Mesenchymal stem cell (in vitro differentiated cells and primary cell): ENCODE measurements at regions not wholly inside any gene's neighbourhood (a gene's known extent, or its start where the extent isn't known, plus 50 kb on each side); places are given as distances from the start of the nearest gene placed in this dataset.
"Not testable (repeated sequence)": the region's sequence is repeated elsewhere in the genome, so short reads cannot be mapped to it uniquely, and the experiment has no call there.

Experiments
- DNase-seq: peaks from one replicate; pipeline ENCODE4 v3.0.0-alpha.2; 2013
- H2AFZ ChIP-seq: one replicate; pipeline ENCODE4 v1.6.1; 2013; ENCODE audit warnings: low read depth, mild to moderate bottlenecking, control low read depth, inconsistent platforms, low read length, moderate library complexity
- H2AK5ac ChIP-seq: 2 replicates; pipeline ENCODE4 v1.6.1; 2013; ENCODE audit warnings: low read length, moderate library complexity, mild to moderate bottlenecking, inconsistent platforms; ENCODE audit not compliant: severe bottlenecking
- H2BK120ac ChIP-seq: one replicate; pipeline ENCODE4 v1.6.1; 2013; ENCODE audit warnings: low read depth, mild to moderate bottlenecking, inconsistent platforms, low read length, moderate library complexity
- H2BK12ac ChIP-seq, 2 experiments: one replicate each; pipeline ENCODE4 v1.6.1; 2013; ENCODE audit warnings: inconsistent platforms in 2 of 2, low read length in 2 of 2, mild to moderate bottlenecking in 2 of 2, moderate library complexity in 2 of 2, control low read depth in 1 of 2
- H2BK15ac ChIP-seq: one replicate; pipeline ENCODE4 v1.6.1; 2013; ENCODE audit warnings: mild to moderate bottlenecking, low read depth, inconsistent platforms; ENCODE audit not compliant: poor library complexity, severe bottlenecking
- H2BK5ac ChIP-seq: 2 replicates; pipeline ENCODE4 v1.6.1; 2013; ENCODE audit warnings: low read depth, mild to moderate bottlenecking, low read length, control low read depth, inconsistent platforms; ENCODE audit not compliant: poor library complexity, severe bottlenecking
- H3K14ac ChIP-seq, 2 experiments: one replicate each; pipeline ENCODE4 v1.6.1; 2013; ENCODE audit warnings: inconsistent platforms in 2 of 2, low read length in 2 of 2, control low read depth in 1 of 2, mild to moderate bottlenecking in 1 of 2, moderate library complexity in 1 of 2
- H3K18ac ChIP-seq, 2 experiments: one replicate each; pipeline ENCODE4 v1.6.1; 2013; ENCODE audit warnings: inconsistent platforms in 2 of 2, low read length in 2 of 2, control low read depth in 1 of 2, low read depth in 1 of 2, mild to moderate bottlenecking in 1 of 2
- H3K23ac ChIP-seq, 2 experiments: one replicate each; pipeline ENCODE4 v1.6.1; 2013; ENCODE audit warnings: inconsistent platforms in 2 of 2, low read length in 2 of 2, mild to moderate bottlenecking in 2 of 2, moderate library complexity in 2 of 2, control low read depth in 1 of 2
- H3K27ac ChIP-seq: 2 replicates; pipeline ENCODE4 v1.5.1; 2013; ENCODE audit warnings: mild to moderate bottlenecking, moderate library complexity, low read length, control low read depth, inconsistent platforms; ENCODE audit not compliant: poor library complexity, severe bottlenecking
- H3K27me3 ChIP-seq, 2 experiments: 2 replicates each; pipeline versions ENCODE4 v1.6.1 to v1.7.0; 2013; ENCODE audit warnings: low read length in 2 of 2, mild to moderate bottlenecking in 2 of 2, moderate library complexity in 2 of 2, control low read depth in 1 of 2, inconsistent platforms in 1 of 2; ENCODE audit not compliant: control insufficient read depth in 1 of 2, insufficient read depth in 1 of 2
- H3K36me3 ChIP-seq, 2 experiments: 2 replicates each; pipeline versions ENCODE4 v1.6.1 to v1.7.0; 2013; ENCODE audit warnings: low read length in 2 of 2, control low read depth in 1 of 2, inconsistent platforms in 1 of 2, low read depth in 1 of 2, mild to moderate bottlenecking in 1 of 2; ENCODE audit not compliant: insufficient read depth in 2 of 2, control insufficient read depth in 1 of 2
- H3K4ac ChIP-seq, 2 experiments: one replicate each; pipeline ENCODE4 v1.6.1; 2013; ENCODE audit warnings: inconsistent platforms in 2 of 2, low read length in 2 of 2, mild to moderate bottlenecking in 2 of 2, moderate library complexity in 2 of 2, control low read depth in 1 of 2, low read depth in 1 of 2
- H3K4me1 ChIP-seq: 2 replicates; pipeline ENCODE4 v1.6.1; 2013; ENCODE audit warnings: low read depth, low read length, control low read depth; ENCODE audit not compliant: control insufficient read depth, insufficient read depth
- H3K4me2 ChIP-seq: 2 replicates; pipeline ENCODE4 v1.6.1; 2013; ENCODE audit warnings: low read length, mild to moderate bottlenecking, inconsistent platforms; ENCODE audit not compliant: poor library complexity, severe bottlenecking
- H3K4me3 ChIP-seq, 2 experiments: 2 replicates each; pipeline versions ENCODE4 v1.5.1 to v1.7.0; 2013; ENCODE audit warnings: low read length in 2 of 2, mild to moderate bottlenecking in 2 of 2, control low read depth in 1 of 2, low read depth in 1 of 2; ENCODE audit not compliant: insufficient read depth in 1 of 2
- H3K79me1 ChIP-seq: replicated peaks from 2 replicates; pipeline ENCODE4 v1.6.1; 2013; ENCODE audit warnings: mild to moderate bottlenecking, control low read depth, low read length, inconsistent platforms; ENCODE audit not compliant: poor library complexity, severe bottlenecking
- H3K9ac ChIP-seq: 2 replicates; pipeline ENCODE4 v1.7.0; 2013; ENCODE audit warnings: mild to moderate bottlenecking, low read length, moderate library complexity
- H3K9me3 ChIP-seq: 2 replicates; pipeline ENCODE4 v1.7.0; 2013; ENCODE audit warnings: mild to moderate bottlenecking, low read length; ENCODE audit not compliant: control insufficient read depth
- H4K8ac ChIP-seq: one replicate; pipeline ENCODE4 v1.6.1; 2013; ENCODE audit warnings: inconsistent platforms, mild to moderate bottlenecking, low read length, moderate library complexity
- H4K91ac ChIP-seq: one replicate; pipeline ENCODE4 v1.6.1; 2013; ENCODE audit warnings: mild to moderate bottlenecking, low read length, inconsistent platforms
- WGBS: methylation state at CpG from one replicate; pipeline ENCODE4 v1.1.7; 2013; ENCODE audit warnings: mixed read lengths; 5-methylcytosine and 5-hydroxymethylcytosine counted together

DNA sequence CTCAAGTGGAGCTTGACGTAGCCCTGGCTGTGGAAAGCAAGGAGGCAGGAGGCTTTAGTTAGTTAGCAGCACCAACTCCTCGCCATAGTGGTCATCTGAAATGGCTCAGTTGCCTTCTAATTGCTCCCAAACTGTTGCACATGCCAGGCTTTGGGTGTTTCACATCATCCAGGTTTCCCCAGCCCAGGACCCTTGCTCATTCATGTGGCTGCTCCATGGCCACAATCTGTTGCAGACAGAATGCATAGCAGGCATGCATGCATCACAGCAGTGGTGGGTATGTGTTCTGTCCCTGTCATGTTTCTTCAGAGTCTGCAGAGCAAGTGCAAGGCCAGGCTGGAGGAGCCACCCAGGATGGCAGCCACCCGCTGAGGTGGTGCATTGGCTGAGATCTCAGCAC lies 407.6 kb downstream of the TSHZ3 start:
- Histone ChIP-seq H3K27me3 (peaks cover 0 to 8% of the 10 kb centered on the region in 2 experiments), H3K4me1 (no peaks in the 10 kb centered on the region), H3K4ac (no peak overlapping the region), H3K36me3 (no peaks in the 10 kb centered on the region), H3K23ac (no peak overlapping the region), H3K18ac (no peak overlapping the region), H3K14ac (no peak overlapping the region), H2BK5ac (no peak overlapping the region), H2AFZ (no peak overlapping the region), H4K91ac (no peak overlapping the region), H2BK15ac (no peak overlapping the region), H3K9me3 (no peaks in the 10 kb centered on the region), H3K9ac (no peak overlapping the region), H3K4me2 (no peak overlapping the region), H4K8ac (no peak overlapping the region), H3K27ac (no peak overlapping the region), H2BK12ac (no peak overlapping the region), H2AK5ac (no peak overlapping the region), H2BK120ac (no peak overlapping the region), H3K79me1 (no peaks in the 10 kb centered on the region), H3K4me3 (no peak overlapping the region)
- WGBS, result 56% methylated on average over 3 of the region's 3 CpGs
- DNase-seq, result no peak

GRCh38 chr19:30936276-30936675 lies 413.0 kb downstream of the TSHZ3 start:
- Histone ChIP-seq H3K27ac (no peak overlapping the region), H3K9ac (no peak overlapping the region), H2BK5ac (no peak overlapping the region), H2AK5ac (no peak overlapping the region), H3K9me3 (no peaks in the 10 kb centered on the region), H2BK15ac (no peak overlapping the region), H3K27me3 (peaks cover 0 to 4% of the 10 kb centered on the region in 2 experiments), H2BK12ac (no peak overlapping the region), H3K4me3 (no peak overlapping the region), H3K4ac (no peak overlapping the region), H3K4me2 (no peak overlapping the region), H3K14ac (no peak overlapping the region), H3K36me3 (no peaks in the 10 kb centered on the region), H4K8ac (no peak overlapping the region), H2AFZ (no peak overlapping the region), H2BK120ac (no peak overlapping the region), H3K4me1 (no peaks in the 10 kb centered on the region), H4K91ac (no peak overlapping the region), H3K79me1 (no peaks in the 10 kb centered on the region), H3K18ac (no peak overlapping the region), H3K23ac (no peak overlapping the region)
- no peak for DNase-seq
- WGBS, result 86% methylated on average over 4 of the region's 5 CpGs

DNA sequence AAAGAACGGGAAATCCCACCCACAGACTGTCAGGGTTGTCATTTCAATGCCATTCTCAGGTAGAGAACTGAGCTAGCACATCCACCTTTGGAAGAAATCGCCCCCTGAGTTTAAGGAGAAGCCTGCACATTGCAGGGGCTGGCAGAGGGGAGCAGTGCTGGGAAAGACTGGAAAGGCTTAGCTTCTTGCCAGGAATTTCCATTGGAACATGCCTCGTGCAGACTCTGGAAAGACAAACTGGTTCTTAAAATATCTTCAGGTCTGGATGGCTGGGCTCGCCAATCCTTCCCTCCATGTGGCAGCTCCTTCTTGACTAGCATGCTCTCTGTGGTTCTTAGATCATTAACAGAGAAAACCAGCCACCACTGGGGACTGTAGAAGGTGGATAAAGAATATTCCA lies 414.1 kb downstream of the TSHZ3 start:
- H3K36me3 ChIP-seq, result no peaks in the 10 kb centered on the region
- H3K27ac ChIP-seq, result no peak overlapping the region
- no peak overlapping the region for H2BK5ac ChIP-seq
- H3K9me3 ChIP-seq, result no peaks in the 10 kb centered on the region
- DNase-seq, result no peak
- no peak overlapping the region for H2AK5ac ChIP-seq
- WGBS, result 42% methylated on average over 4 of the region's 4 CpGs
- no peak overlapping the region for H4K91ac ChIP-seq
- H3K14ac ChIP-seq, result no peak overlapping the region
- H3K23ac ChIP-seq, result no peak overlapping the region
- H2BK120ac ChIP-seq, result no peak overlapping the region
- no peak overlapping the region for H2BK12ac ChIP-seq
- no peak overlapping the region for H2AFZ ChIP-seq
- no peak overlapping the region for H2BK15ac ChIP-seq
- H3K4me2 ChIP-seq, result no peak overlapping the region
- H3K4ac ChIP-seq, result no peak overlapping the region
- H4K8ac ChIP-seq, result no peak overlapping the region
- H3K27me3 ChIP-seq, result peaks cover 0 to 4% of the 10 kb centered on the region in 2 experiments
- no peak overlapping the region for H3K4me3 ChIP-seq
- no peak overlapping the region for H3K9ac ChIP-seq
- no peaks in the 10 kb centered on the region for H3K4me1 ChIP-seq
- no peak overlapping the region for H3K18ac ChIP-seq
- H3K79me1 ChIP-seq, result no peaks in the 10 kb centered on the region

DNA sequence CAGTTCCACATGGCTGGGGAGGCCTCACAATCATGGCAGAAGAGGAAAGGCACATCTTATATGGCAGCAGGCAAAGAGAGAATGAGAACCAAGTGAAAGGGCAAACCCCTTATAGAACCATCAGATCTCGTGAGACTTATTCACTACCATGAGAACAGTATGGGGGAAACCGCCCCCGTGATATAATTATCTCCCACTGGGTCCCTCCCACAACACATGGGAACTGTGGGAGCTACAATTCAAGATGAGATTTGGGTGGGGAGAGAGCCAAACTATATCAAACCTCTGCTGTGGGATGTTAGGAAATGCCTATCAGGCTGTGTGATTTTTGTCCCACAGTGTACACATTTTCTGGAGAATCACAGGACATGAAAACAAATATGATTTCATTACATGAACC lies 415.8 kb downstream of the TSHZ3 start:
- not testable (repeated sequence) for H3K18ac ChIP-seq, H3K9ac ChIP-seq, H3K4ac ChIP-seq, H2BK15ac ChIP-seq, H2BK12ac ChIP-seq, H3K14ac ChIP-seq, H3K36me3 ChIP-seq, H3K23ac ChIP-seq, H2BK5ac ChIP-seq, H2AFZ ChIP-seq, H4K8ac ChIP-seq, H2BK120ac ChIP-seq, H3K4me1 ChIP-seq, H3K27ac ChIP-seq, H2AK5ac ChIP-seq, H4K91ac ChIP-seq, H3K27me3 ChIP-seq, H3K79me1 ChIP-seq, H3K4me3 ChIP-seq, H3K4me2 ChIP-seq, DNase-seq
- peaks cover 12% of the 10 kb centered on the region for H3K9me3 ChIP-seq
- no CpG with 5 or more reads among the region's 3 CpGs for WGBS
